Epidermal melanocyte (primary cell): ENCODE measurements at regions not wholly inside any gene's neighbourhood (a gene's known extent, or its start where the extent isn't known, plus 50 kb on each side); places are given as distances from the start of the nearest gene placed in this dataset.
"Not testable (repeated sequence)": the region's sequence is repeated elsewhere in the genome, so short reads cannot be mapped to it uniquely, and the experiment has no call there.

Experiments
- DNase-seq: peaks from one replicate; pipeline ENCODE4 v3.0.0; 2011; ENCODE audit warnings: low spot score; ENCODE audit not compliant: insufficient read length

GRCh38 chr14:88929656-88930436, 105.4 kb downstream of the TTC8 start:
- no peak for DNase-seq

- no peak for DNase-seq
Measured at GRCh38 chr14:88931321-88932110, 107.1 kb downstream of the TTC8 start.

- DNase-seq, result no peak
Measured at GRCh38 chr14:88933191-88933590, 108.7 kb downstream of the TTC8 start.

GRCh38 chr14:88934351-88934806, 109.9 kb downstream of the TTC8 start:
- DNase-seq, result no peak

- no peak for DNase-seq
Measured at GRCh38 chr14:88935083-88935482, 110.6 kb downstream of the TTC8 start.

GRCh38 chr14:88937706-88938105, 113.3 kb downstream of the TTC8 start:
- no peak for DNase-seq

- no peak for DNase-seq
Measured at GRCh38 chr14:88940671-88941070, 116.2 kb downstream of the TTC8 start.

- DNase-seq, result no peak
Measured at GRCh38 chr14:88941414-88941813, 117.0 kb downstream of the TTC8 start.

- DNase-seq, result no peak
Measured at GRCh38 chr14:88947646-88948598, 123.5 kb downstream of the TTC8 start.

GRCh38 chr14:88950069-88950468, 125.6 kb downstream of the TTC8 start:
- no peak for DNase-seq

- DNase-seq, result no peak
Measured at GRCh38 chr14:88951370-88951769, 126.9 kb downstream of the TTC8 start.

GRCh38 chr14:88952901-88953300, 128.4 kb downstream of the TTC8 start:
- no peak for DNase-seq

GRCh38 chr14:88955455-88955854, 131.0 kb downstream of the TTC8 start:
- no peak for DNase-seq

- no peak for DNase-seq
Measured at GRCh38 chr14:88960496-88960895, 136.0 kb downstream of the TTC8 start.

- DNase-seq, result no peak
Measured at GRCh38 chr14:88961214-88961613, 136.8 kb downstream of the TTC8 start.

- DNase-seq, result no peak
Measured at GRCh38 chr14:88962356-88962755, 137.9 kb downstream of the TTC8 start.

- DNase-seq, result no peak
Measured at GRCh38 chr14:88967299-88967698, 142.8 kb downstream of the TTC8 start.

GRCh38 chr14:88975043-88975830, 150.8 kb downstream of the TTC8 start:
- no peak for DNase-seq

GRCh38 chr14:88975926-88976325, 151.5 kb downstream of the TTC8 start:
- no peak for DNase-seq

- not testable (repeated sequence) for DNase-seq
Measured at GRCh38 chr14:88980907-88981306, 156.5 kb downstream of the TTC8 start.

- no peak for DNase-seq
Measured at GRCh38 chr14:88981948-88982347, 157.5 kb downstream of the TTC8 start.
